BJ (cell line): ENCODE measurements at regions not wholly inside any gene's neighbourhood (a gene's known extent, or its start where the extent isn't known, plus 50 kb on each side); places are given as distances from the start of the nearest gene placed in this dataset.

Source experiments
- CTCF ChIA-PET: fragments of 350-600 bp; formaldehyde crosslinking; extraction: SDS; loops from one replicate; lab custom pipeline; 2021; ENCODE audit warnings: antibody characterized with exemption, inconsistent platforms; lab: Yijun Ruan, JAX
- POLR2A ChIA-PET: fragments of 300-600 bp; sonication (Branson Sonifier 250); formaldehyde crosslinking; extraction: SDS; loops from one replicate; lab custom pipeline; 2021; ENCODE audit warnings: antibody characterized with exemption; lab: Charles Lee
- DNase-seq: peaks from one replicate; pipeline ENCODE4 v3.0.0-alpha.2; 2011; ENCODE audit warnings: low read depth
- H3K27me3 ChIP-seq: 2 replicates; pipeline ENCODE4 v1.6.0; 2011; ENCODE audit warnings: low read length; ENCODE audit not compliant: control insufficient read depth, insufficient read depth
- H3K36me3 ChIP-seq: 2 replicates; pipeline ENCODE4 v1.5.1; 2011; ENCODE audit warnings: low read length; ENCODE audit not compliant: control insufficient read depth, insufficient read depth
- H3K4me3 ChIP-seq: 2 replicates; pipeline ENCODE4 v1.5.1; 2011; ENCODE audit warnings: low read depth, mild to moderate bottlenecking, control low read depth, low read length
- TF ChIP-seq, protein P1 (sequence below): IDR thresholded peaks from 2 replicates; pipeline ENCODE4 v1.5.1; 2011; ENCODE audit warnings: low read depth, mild to moderate bottlenecking, control low read depth, inconsistent platforms, low read length, moderate library complexity; ENCODE audit not compliant: insufficient read depth

DNA sequence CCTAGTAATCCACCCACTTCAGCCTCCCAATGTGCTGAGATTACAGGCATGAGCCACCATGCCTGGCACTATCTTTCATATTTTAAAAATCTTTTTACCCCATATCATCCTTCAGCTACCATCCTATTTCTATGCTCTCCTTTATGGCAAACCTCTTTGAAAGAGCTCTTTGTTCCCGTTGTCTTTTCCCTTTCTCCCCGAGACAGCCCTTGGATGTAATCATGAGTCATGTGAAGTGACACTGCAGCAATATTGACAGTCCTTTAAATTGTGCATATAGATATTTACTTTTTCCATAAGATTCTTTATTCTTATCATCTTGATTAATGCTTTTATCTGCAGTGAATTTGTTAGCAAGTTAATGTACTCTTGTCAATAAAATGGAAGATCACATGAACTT lies 286.6 kb downstream of the ANKRD7 start:
- CTCF ChIA-PET: interaction anchor here (0.6 kb wide), 1 partner anchor 329 kb away, joined by 3 read pairs; no protein-coding TSS in a partner anchor
- POLR2A ChIA-PET: no interaction called here

DNA sequence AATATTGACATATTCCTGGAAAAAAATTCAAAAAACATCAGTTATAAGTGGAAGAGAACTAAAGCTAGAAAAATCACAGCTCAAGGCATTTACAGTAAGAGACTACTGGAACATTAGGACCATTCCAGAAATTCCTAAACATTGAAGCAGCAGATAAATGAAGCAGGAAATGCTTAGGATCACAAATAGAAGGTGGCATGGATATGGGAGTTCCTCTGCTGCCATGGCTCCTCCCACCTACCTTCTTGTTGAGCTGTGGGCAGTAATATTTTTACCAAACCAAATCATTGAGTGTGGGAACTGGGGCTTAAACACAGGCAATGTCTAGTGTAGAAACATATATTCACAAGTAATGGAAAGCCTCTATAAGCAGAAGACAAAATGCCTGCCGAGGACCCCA lies 292.8 kb downstream of the ANKRD7 start:
- H3K36me3 ChIP-seq: no peaks in the 10 kb centered on the region
- H3K27me3 ChIP-seq: no peaks in the 10 kb centered on the region
- CTCF ChIA-PET: no interaction called here
- no peak for DNase-seq
- POLR2A ChIA-PET: no interaction called here
- TF ChIP-seq, protein P1, sequence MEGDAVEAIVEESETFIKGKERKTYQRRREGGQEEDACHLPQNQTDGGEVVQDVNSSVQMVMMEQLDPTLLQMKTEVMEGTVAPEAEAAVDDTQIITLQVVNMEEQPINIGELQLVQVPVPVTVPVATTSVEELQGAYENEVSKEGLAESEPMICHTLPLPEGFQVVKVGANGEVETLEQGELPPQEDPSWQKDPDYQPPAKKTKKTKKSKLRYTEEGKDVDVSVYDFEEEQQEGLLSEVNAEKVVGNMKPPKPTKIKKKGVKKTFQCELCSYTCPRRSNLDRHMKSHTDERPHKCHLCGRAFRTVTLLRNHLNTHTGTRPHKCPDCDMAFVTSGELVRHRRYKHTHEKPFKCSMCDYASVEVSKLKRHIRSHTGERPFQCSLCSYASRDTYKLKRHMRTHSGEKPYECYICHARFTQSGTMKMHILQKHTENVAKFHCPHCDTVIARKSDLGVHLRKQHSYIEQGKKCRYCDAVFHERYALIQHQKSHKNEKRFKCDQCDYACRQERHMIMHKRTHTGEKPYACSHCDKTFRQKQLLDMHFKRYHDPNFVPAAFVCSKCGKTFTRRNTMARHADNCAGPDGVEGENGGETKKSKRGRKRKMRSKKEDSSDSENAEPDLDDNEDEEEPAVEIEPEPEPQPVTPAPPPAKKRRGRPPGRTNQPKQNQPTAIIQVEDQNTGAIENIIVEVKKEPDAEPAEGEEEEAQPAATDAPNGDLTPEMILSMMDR: no peak
- no peak overlapping the region for H3K4me3 ChIP-seq

More for the DNA sequence above, 286.6 kb downstream of the ANKRD7 start:
- Histone ChIP-seq H3K36me3 (no peaks in the 10 kb centered on the region), H3K4me3 (no peak overlapping the region), H3K27me3 (no peaks in the 10 kb centered on the region)
- TF ChIP-seq, protein P1: no peak
- no peak for DNase-seq

DNA sequence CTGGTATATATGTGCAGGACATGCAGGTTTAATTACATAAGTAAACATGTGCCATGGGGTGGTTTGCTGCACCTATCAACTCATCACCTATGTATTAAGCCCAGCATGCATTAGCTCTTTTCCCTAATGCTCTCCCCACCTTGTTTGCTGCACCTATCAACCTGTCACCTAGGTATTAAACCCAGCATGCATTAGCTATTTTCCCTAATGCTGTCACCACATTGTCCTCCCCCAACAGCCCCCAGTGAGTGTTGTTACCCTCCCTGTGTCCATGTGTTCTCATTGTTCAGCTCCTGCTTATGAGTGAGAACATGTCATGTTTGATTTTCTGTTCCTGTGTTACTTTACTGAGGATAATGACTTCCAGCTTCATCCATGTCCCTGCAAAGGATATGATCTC lies 300.5 kb downstream of the ANKRD7 start:
- TF ChIP-seq, protein P1: no peak
- CTCF ChIA-PET: no interaction called here
- POLR2A ChIA-PET: no interaction called here
- Histone ChIP-seq H3K36me3 (no peaks in the 10 kb centered on the region), H3K4me3 (no peak overlapping the region), H3K27me3 (no peaks in the 10 kb centered on the region)
- DNase-seq: no peak

DNA sequence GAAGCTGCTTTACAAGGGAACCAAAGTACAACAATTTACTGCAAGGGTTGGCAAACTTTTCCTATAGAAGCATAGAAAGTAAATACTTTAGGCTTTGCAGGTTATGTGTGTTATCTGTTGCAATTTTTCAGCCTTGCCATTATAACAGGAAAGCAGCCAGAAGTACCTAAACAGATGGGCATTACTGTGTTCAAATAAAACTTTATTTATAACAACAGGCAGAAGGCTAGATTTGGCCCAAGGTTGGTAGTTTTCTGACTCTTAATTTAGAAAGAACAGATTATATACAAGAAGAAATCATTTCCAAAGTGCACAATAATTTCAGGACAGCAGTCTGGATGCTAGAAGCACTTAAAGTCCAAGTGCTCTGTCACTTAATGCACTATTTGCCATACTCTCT lies 307.1 kb downstream of the ANKRD7 start:
- TF ChIP-seq, protein P1: no peak
- H3K4me3 ChIP-seq: no peak overlapping the region
- no peak for DNase-seq
- CTCF ChIA-PET: no interaction called here
- H3K27me3 ChIP-seq: no peaks in the 10 kb centered on the region
- H3K36me3 ChIP-seq: no peaks in the 10 kb centered on the region
- POLR2A ChIA-PET: no interaction called here

DNA sequence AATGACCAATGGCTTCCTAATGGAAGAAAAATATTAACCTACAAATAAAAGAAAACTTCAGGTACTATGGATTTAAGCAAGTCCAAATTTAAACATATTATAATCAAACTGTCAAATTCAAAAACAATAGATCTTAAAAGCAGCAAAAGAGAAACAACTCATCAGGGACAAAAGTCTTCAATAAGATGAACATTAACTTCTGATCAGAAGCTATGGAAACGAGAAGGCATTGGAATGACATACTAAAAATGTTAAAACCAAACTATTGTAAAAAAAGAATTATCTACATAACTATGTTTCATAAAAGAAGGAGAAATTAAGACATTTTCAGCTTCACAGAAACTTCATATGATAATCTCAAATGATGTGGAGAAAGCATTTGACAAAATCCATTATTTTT lies 334.7 kb downstream of the ANKRD7 start:
- H3K4me3 ChIP-seq: no peak overlapping the region
- ChIA-PET CTCF (interaction anchor here (0.6 kb wide), 1 partner anchor 719 kb away, joined by 3 read pairs; no protein-coding TSS in a partner anchor), POLR2A (no interaction called here)
- no peaks in the 10 kb centered on the region for H3K27me3 ChIP-seq
- DNase-seq: no peak
- no peaks in the 10 kb centered on the region for H3K36me3 ChIP-seq
- TF ChIP-seq, protein P1: no peak
